Transverse colon (tissue), 4 donors: ENCODE measurements at regions not wholly inside any gene's neighbourhood (a gene's known extent, or its start where the extent isn't known, plus 50 kb on each side); places are given as distances from the start of the nearest gene placed in this dataset.

ENCODE experiments used
- DNase-seq: peaks from one replicate; pipeline ENCODE4 v3.0.0-alpha.2; 2019
- H3K27ac ChIP-seq, 4 donors: fragments of 200-600 bp; sonication (generic); 2 replicates each; pipeline ENCODE4 v1.5.1; 2016 to 2018; ENCODE audit warnings: inconsistent platforms in 4 of 4
- H3K27me3 ChIP-seq: fragments of 200-600 bp; sonication (generic); 2 replicates; pipeline ENCODE4 v1.5.1; 2017; ENCODE audit warnings: inconsistent platforms
- H3K36me3 ChIP-seq, 4 donors: fragments of 200-600 bp; sonication (generic); 2 replicates each; pipeline ENCODE4 v1.5.1; 2017 to 2019; ENCODE audit warnings: inconsistent platforms in 4 of 4
- H3K4me1 ChIP-seq, 4 donors: fragments of 200-600 bp; sonication (generic); 2 replicates each; pipeline ENCODE4 v1.5.1; 2017 to 2020; ENCODE audit warnings: inconsistent platforms in 4 of 4
- H3K4me3 ChIP-seq, 4 donors: fragments of 200-600 bp; sonication (generic); 1 replicate in 1 of 4; 2 replicates in 3 of 4; pipeline versions ENCODE4 v1.5.1 to v1.6.1; 2017 to 2019; ENCODE audit warnings: inconsistent platforms in 4 of 4
- H3K9me3 ChIP-seq, 2 donors: fragments of 200-600 bp; sonication (generic); 2 replicates each; pipeline ENCODE4 v1.5.1; 2017 to 2019; ENCODE audit warnings: inconsistent platforms in 2 of 2
- CTCF ChIP-seq, 5 experiments: fragments of 200-600 bp in 3 of 5; fragments of 450-650 bp in 2 of 5; sonication (generic) in 3 of 5; IDR thresholded peaks; 1 replicate in 2 of 5; 2 replicates in 3 of 5; pipeline ENCODE4 v1.5.1; 2016 to 2017; ENCODE audit warnings: antibody characterized with exemption in 5 of 5, inconsistent platforms in 3 of 5, mild to moderate bottlenecking in 2 of 5, moderate library complexity in 1 of 5
- EP300 ChIP-seq: sonication (generic); formaldehyde crosslinking; IDR thresholded peaks from one replicate; pipeline ENCODE4 v1.6.1; 2017; ENCODE audit warnings: antibody characterized with exemption, low read depth
- POLR2A ChIP-seq: fragments of 450-650 bp; IDR thresholded peaks from one replicate; pipeline ENCODE4 v1.6.1; 2016; ENCODE audit warnings: antibody characterized with exemption, mild to moderate bottlenecking, moderate library complexity
- POLR2AphosphoS5 ChIP-seq, 3 donors: sonication (generic); formaldehyde crosslinking; IDR thresholded peaks; one replicate each; pipeline ENCODE4 v1.6.1; 2016; ENCODE audit warnings: antibody characterized with exemption in 3 of 3
- WGBS, 2 donors: methylation state at CpG; one replicate each; pipeline ENCODE4 v1.1.5; 2018; ENCODE audit warnings: low coverage in 1 of 2; 5-methylcytosine and 5-hydroxymethylcytosine counted together
- in situ Hi-C, 4 donors: fragments of 200-750 bp; cut with MboI; loops; one replicate each; pipeline versions ENCODE4 v1.15.0 to v1.15.1; 2017; ENCODE audit warnings: low sequenced_read_pairs in 3 of 4, low pct_ligation_motif_present in 1 of 4, low pct_unique_long_range_greater_than_20kb in 1 of 4
- intact Hi-C: fragments of 100-400 bp; cut with DNase I; formaldehyde crosslinking; loops from one replicate; pipeline ENCODE4 v1.15.1; 2023; ENCODE audit warnings: low total_unique reads

- H3K4me1 ChIP-seq: no peaks in the 10 kb centered on the region
- no peaks in the 10 kb centered on the region for H3K36me3 ChIP-seq
- H3K9me3 ChIP-seq: no peaks in the 10 kb centered on the region
- H3K4me3 ChIP-seq: no peak overlapping the region
- H3K27ac ChIP-seq: no peak overlapping the region
- in situ Hi-C loops (loop anchor here in 3 of 4 donors (10.0 to 25.0 kb wide), 3 partner anchors 322 to 480 kb away; no protein-coding TSS in a partner anchor), intact Hi-C loops (no loop called here)
- no peak for DNase-seq
- H3K27me3 ChIP-seq: no peaks in the 10 kb centered on the region
- TF ChIP-seq CTCF (IDR thresholded peaks at IDR 0.05) (no peak), POLR2A (no peak)
- 100% methylated on average over 1 of the region's 1 CpG; no CpG with 5 or more reads in 1 of the 2 donors for WGBS, 2 donors
Observed at GRCh38 chr20:4584510-4584909, 101.7 kb upstream of the PRNP start.

GRCh38 chr20:4581838-4582237, 104.4 kb upstream of the PRNP start:
- Histone ChIP-seq H3K4me3 (no peak overlapping the region), H3K9me3 (no peaks in the 10 kb centered on the region), H3K4me1 (no peaks in the 10 kb centered on the region), H3K27ac (no peak overlapping the region), H3K36me3 (no peaks in the 10 kb centered on the region), H3K27me3 (peaks cover 2% of the 10 kb centered on the region)
- 62 to 66% methylated on average over 4 to 5 of the region's 5 CpGs for WGBS, 2 donors
- intact Hi-C loops: no loop called here
- no peak for DNase-seq
- in situ Hi-C loops: loop anchor here in 3 of 4 donors (10.0 to 25.0 kb wide), 3 partner anchors 320 to 477 kb away; no protein-coding TSS in a partner anchor
- no peak for TF ChIP-seq EP300
- no peak for TF ChIP-seq POLR2AphosphoS5 (IDR thresholded peaks at IDR 0.05)
- TF ChIP-seq CTCF (IDR thresholded peaks at IDR 0.05): no peak
- TF ChIP-seq POLR2A: no peak

- Histone ChIP-seq H3K27ac (no peak overlapping the region), H3K36me3 (no peaks in the 10 kb centered on the region), H3K4me1 (no peaks in the 10 kb centered on the region), H3K27me3 (peaks cover 7% of the 10 kb centered on the region), H3K4me3 (no peak overlapping the region), H3K9me3 (no peaks in the 10 kb centered on the region)
- DNase-seq: no peak
- 57 to 66% methylated on average over 1 of the region's 1 CpG for WGBS, 2 donors
- intact Hi-C loops (no loop called here), in situ Hi-C loops (loop anchor here in 2 of 4 donors (25.0 kb wide), 2 partner anchors 316 to 466 kb away; no protein-coding TSS in a partner anchor)
- TF ChIP-seq CTCF (IDR thresholded peaks at IDR 0.05): no peak
- TF ChIP-seq POLR2AphosphoS5 (IDR thresholded peaks at IDR 0.05): no peak
- TF ChIP-seq POLR2A: no peak
- no peak for TF ChIP-seq EP300
Observed at GRCh38 chr20:4578375-4578774, 107.9 kb upstream of the PRNP start.

- Histone ChIP-seq H3K4me3 (no peak overlapping the region), H3K4me1 (no peaks in the 10 kb centered on the region), H3K27ac (peak overlapping the region in 2 of 4 donors; percentile 4 to 26), H3K27me3 (peaks cover 7% of the 10 kb centered on the region), H3K9me3 (no peaks in the 10 kb centered on the region), H3K36me3 (no peaks in the 10 kb centered on the region)
- TF ChIP-seq EP300: no peak
- TF ChIP-seq POLR2A: no peak
- TF ChIP-seq CTCF (IDR thresholded peaks at IDR 0.05): no peak
- TF ChIP-seq POLR2AphosphoS5 (IDR thresholded peaks at IDR 0.05): no peak
- intact Hi-C loops (no loop called here), in situ Hi-C loops (no loop called here)
- DNase-seq: no peak
- WGBS, 2 donors: 61 to 68% methylated on average over 3 of the region's 3 CpGs
Observed at GRCh38 chr20:4574356-4574690, 111.9 kb upstream of the PRNP start.
